ENCODE measurements at regions not wholly inside any gene's neighbourhood (a gene's known extent, or its start where the extent isn't known, plus 50 kb on each side); places are given as distances from the start of the nearest gene placed in this dataset.
"Not testable (repeated sequence)": the region's sequence is repeated elsewhere in the genome, so short reads cannot be mapped to it uniquely, and the experiment has no call there.

- DNase-seq, result no peak
Measured at GRCh38 chr2:35787302-35788031, 568.1 kb upstream of the CRIM1 start.

GRCh38 chr2:35785564-35785963 lies 570.0 kb upstream of the CRIM1 start:
- DNase-seq, result no peak

GRCh38 chr2:35784777-35785176 lies 570.8 kb upstream of the CRIM1 start:
- DNase-seq, result no peak

- no peak for DNase-seq
Measured at GRCh38 chr2:35783723-35784122, 571.9 kb upstream of the CRIM1 start.

GRCh38 chr2:35741556-35741955 lies 614.0 kb upstream of the CRIM1 start:
- no peak for DNase-seq

- no peak for DNase-seq
Measured at GRCh38 chr2:35731674-35732073, 623.9 kb upstream of the CRIM1 start.

GRCh38 chr2:35714883-35715282 lies 640.7 kb upstream of the CRIM1 start:
- DNase-seq, result no peak

GRCh38 chr2:35708411-35708923 lies 647.1 kb upstream of the CRIM1 start:
- no peak for DNase-seq

- DNase-seq, result no peak
Measured at GRCh38 chr2:35688309-35688708, 667.3 kb upstream of the CRIM1 start.

GRCh38 chr2:35651688-35652323 lies 703.8 kb upstream of the CRIM1 start:
- DNase-seq, result no peak

GRCh38 chr2:35614640-35615039 lies 740.9 kb upstream of the CRIM1 start:
- DNase-seq, result no peak

GRCh38 chr2:35606394-35606793 lies 749.2 kb upstream of the CRIM1 start:
- DNase-seq, result no peak

- no peak for DNase-seq
Measured at GRCh38 chr2:35598310-35598709, 757.3 kb upstream of the CRIM1 start.

- no peak for DNase-seq
Measured at GRCh38 chr2:35591886-35592285, 763.7 kb upstream of the CRIM1 start.

- DNase-seq, result no peak
Measured at GRCh38 chr2:35585972-35586371, 769.6 kb upstream of the CRIM1 start.

GRCh38 chr2:35582637-35583036 lies 772.9 kb upstream of the CRIM1 start:
- DNase-seq, result no peak

GRCh38 chr2:35580956-35581355 lies 774.6 kb upstream of the CRIM1 start:
- DNase-seq, result no peak

GRCh38 chr2:35568574-35568973 lies 787.0 kb upstream of the CRIM1 start:
- not testable (repeated sequence) for DNase-seq

- no peak for DNase-seq
Measured at GRCh38 chr2:35562488-35562887, 793.1 kb upstream of the CRIM1 start.

- no peak for DNase-seq
Measured at GRCh38 chr2:35548171-35548570, 807.4 kb upstream of the CRIM1 start.

GRCh38 chr2:35545301-35545700 lies 810.3 kb upstream of the CRIM1 start:
- DNase-seq, result no peak

GRCh38 chr2:35538796-35539195 lies 816.8 kb upstream of the CRIM1 start:
- no peak for DNase-seq

- no peak for DNase-seq
Measured at GRCh38 chr2:35530615-35531135, 824.9 kb upstream of the CRIM1 start.

GRCh38 chr2:35526741-35527140 lies 828.8 kb upstream of the CRIM1 start:
- no peak for DNase-seq
